Cardiac septum (tissue), 1 donor: ENCODE measurements at regions not wholly inside any gene's neighbourhood (a gene's known extent, or its start where the extent isn't known, plus 50 kb on each side); places are given as distances from the start of the nearest gene placed in this dataset.

Source experiments
- DNase-seq: peaks from one replicate; pipeline ENCODE4 v3.0.0-alpha.2; 2020; ENCODE audit warnings: low spot score
- intact Hi-C: fragments of 100-400 bp; cut with DNase I; formaldehyde crosslinking; loops from one replicate; pipeline ENCODE4 v1.14.0; 2022
- donor health status: DM: no; HTN: no; CAD: no.

DNA sequence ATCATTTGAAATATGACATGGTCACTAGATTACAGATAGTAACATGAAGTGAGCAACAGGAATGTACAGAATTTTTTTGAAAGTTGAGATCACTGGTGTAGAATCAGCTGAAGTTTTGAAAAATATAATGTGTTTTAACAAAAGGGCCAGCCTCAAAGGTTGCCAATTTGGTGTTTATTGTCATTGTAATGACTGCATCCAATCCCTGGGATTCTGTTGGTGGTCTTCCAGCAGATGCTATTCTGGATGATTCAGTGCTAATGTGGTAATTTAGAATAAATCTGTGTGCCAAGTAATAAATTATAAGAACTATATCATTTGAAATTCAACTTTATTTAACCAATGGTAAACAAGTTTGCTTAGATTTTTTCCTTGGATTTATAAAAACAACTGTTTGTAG is 436.4 kb upstream of the PKN2 start:
- intact Hi-C loops = no loop called here
- no peak for DNase-seq

DNA sequence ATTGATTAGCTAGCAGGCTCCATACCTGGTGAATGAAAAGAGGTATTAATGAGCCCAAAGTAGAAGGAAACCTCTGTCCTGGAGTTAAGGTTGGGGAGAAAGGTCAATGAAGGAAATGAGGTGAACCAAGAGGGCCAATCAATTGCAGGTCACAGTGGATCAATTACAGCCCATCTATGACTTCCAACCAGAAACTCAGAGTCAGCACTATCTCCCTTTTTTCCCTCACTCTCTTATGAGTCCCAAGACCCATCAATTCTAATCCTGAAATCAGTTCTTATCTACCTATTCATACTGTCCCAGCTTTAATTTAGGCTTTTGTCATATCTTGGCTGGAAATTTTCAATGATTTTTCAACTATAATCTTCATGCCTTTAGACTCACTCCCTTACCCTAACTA is 433.2 kb upstream of the PKN2 start:
- DNase-seq = no peak
- intact Hi-C loops = no loop called here

DNA sequence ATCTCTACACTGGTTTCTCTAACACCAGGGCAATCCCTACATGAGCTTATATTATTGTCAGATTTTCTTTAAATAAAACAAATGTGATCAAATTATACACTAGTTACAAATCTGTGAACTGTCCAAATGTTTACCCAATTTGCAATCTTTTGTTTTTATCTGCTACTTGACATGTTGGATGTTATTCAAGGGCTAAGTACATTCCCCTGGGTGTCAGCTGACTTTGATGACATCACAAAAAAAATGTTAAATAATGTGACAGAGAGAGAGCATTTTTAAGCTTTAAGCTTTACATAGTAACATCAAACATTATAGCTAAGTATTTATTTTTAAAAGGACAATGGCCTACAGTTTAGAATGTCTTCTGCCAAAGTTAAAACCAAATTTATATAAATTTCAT is 431.3 kb upstream of the PKN2 start:
- DNase-seq = no peak
- intact Hi-C loops = no loop called here

DNA sequence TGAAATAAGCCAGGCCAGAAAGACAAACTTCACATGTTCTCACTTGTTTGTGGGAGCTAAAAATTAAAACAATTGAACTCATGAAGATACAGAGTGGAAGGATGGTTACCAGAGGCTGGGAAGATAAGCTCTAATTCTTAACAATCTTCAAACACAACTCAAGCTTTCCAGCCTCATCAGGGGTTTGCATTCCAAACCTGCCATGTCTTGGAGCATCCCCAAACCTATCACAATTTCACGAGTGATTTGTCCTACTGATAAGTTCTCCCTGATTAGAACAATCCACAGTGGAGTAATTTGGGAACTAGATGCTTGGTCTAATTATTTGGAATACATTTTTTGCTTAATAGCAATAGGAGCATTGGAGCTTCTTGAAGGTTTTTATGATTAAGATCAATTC is 418.5 kb upstream of the PKN2 start:
- intact Hi-C loops = no loop called here
- no peak for DNase-seq

DNA sequence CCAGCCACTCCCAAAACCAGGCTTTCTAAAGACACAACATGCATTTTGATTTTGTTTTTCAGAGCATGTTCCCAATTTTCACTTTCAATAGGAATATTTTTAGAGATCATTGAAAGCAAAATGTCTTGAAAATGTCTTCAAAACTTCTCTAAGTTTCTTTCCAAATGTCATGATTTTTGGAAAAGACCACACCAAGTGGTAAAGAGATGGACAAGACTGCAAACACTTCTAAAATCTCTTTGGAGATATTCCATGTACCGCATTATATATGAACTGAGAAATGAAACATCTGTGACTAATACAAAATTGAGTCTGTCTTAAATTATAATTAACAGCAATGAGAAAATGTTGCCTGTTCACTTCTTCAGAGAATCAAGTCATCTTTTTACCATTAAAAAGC is 418.0 kb upstream of the PKN2 start:
- intact Hi-C loops = no loop called here
- DNase-seq = no peak

DNA sequence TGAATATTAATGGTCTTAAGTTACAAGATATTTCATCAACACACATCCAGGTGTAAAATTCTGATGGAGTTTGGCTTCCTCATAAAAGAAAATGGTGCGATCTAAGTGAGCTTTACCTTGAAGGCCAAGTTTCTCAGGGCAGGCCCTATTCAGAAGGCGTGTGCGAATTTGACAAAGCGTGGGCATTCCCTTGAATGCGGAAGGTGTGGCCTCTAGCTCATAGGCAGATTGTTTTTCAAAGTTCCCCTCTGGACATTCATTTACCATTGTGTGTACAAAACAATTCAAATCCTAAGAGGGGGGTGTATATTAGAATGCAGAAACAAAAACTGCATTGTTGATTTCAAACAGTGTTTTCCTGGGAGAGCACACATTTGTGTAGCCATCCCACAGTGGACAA is 411.9 kb upstream of the PKN2 start:
- intact Hi-C loops = no loop called here
- no peak for DNase-seq

DNA sequence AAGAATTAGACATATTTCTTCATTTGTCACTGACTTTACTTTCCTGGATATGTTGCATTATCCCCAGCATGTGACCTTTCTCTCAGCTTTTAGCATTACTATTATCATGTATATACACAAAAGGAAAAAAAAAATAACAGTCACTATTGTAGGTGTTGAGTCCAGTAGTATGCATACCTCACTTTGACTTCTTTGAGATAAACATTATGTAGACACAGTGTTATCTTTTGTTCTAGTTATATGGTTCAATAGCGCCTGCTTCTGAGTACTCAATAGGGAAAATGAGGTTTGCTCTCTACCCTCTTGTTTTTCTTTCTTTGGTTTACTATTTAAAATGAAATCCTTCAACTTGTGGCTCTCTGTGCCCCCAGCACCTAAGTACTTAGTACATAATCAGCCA is 409.6 kb upstream of the PKN2 start:
- intact Hi-C loops = no loop called here
- DNase-seq = no peak

DNA sequence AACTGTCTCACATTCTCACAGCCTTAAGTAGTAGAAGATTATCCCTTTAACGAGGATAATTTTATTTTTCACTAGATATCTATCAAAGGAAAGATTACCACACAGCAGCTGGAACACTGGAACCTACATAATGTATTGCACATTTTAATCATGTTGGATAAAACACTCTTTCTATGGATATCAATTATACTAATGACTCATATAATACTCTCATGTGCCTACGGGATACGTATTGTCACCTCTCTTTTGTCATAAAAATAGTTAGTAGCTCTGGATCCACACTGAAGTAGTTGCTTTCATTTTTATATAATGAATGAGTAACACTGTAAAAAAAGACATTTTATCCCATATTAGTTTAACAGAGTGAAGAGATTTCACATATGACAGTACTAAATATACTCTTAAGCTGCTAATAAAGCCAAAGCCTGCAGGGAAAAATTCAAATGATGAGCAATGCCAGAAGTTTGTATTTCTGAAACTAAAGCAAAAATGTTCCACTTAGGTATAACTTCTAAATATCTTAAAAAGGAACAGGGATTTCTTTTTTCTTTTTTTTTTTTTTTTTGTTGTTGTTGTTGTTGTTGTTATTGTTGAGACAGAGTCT is 408.7 kb upstream of the PKN2 start:
- no peak for DNase-seq
- intact Hi-C loops = no loop called here

DNA sequence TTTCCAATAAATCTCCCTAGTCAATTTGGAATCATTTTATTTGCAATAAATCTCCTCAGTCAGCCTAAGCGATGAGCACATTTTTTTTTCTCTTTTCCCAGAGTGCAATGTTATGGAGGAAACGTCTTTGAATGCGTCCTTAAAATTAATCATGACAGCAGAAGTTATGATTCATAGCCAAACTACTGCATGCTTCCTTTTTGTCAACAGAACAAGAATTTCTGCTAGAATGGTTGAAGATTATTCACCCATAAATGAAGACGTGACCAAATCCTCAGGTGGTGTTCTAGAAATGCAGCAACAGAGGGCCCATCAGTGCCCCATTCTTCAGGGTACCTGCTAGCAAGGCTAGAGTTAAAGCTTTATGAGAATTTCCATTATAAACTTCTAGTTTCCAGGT is 407.9 kb upstream of the PKN2 start:
- intact Hi-C loops = no loop called here
- DNase-seq = no peak

DNA sequence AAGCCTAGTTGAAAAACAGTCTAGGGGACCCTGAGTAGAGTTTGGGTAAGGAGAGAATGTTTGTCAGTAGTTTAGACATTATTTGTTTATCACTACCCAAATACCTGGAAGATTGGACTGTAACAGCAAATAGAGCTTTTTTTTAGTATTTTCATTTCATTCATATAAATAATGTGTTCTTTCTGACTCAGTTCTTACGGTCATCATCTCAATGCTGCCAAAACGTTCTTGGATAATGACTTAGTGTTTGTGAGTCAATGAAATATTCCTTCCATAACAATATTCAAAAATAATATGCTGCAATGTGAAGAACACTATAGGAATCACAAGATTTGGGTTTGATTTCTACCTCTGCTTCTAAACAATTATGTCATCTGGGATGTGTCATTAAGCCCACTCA is 400.0 kb upstream of the PKN2 start:
- DNase-seq = no peak
- intact Hi-C loops = no loop called here

DNA sequence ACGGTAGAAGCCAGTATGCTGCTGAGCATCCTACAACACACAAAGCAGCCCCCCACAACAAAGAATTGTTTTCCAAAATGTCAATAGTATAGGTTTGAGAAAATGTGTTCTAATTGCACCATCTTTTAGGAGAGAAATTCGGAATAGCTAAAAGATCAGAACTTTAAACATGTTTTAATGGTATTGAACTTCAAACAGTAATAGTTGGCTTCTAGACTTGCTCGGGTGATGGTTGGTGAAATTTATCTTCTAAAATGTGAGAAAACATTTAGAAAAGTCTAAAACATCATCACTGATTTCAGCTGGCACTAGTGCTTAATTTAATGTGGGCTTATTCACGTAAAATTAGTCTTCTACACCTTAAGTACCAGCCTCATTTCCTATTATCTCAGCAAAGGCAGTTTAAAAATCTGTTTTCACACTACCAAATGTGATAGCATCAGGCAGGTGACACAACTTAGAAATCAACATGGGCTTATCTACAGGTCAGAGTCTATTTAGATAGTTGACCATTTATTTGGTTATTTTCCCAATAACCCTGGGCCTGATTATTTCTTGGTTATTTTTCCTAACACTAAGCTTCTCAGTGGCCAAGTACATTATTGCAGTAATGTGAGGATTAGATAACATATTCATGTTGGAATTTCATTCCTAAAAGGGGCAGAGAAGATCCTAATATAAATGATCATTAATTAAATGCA is 399.3 kb upstream of the PKN2 start:
- intact Hi-C loops = no loop called here
- DNase-seq = no peak

DNA sequence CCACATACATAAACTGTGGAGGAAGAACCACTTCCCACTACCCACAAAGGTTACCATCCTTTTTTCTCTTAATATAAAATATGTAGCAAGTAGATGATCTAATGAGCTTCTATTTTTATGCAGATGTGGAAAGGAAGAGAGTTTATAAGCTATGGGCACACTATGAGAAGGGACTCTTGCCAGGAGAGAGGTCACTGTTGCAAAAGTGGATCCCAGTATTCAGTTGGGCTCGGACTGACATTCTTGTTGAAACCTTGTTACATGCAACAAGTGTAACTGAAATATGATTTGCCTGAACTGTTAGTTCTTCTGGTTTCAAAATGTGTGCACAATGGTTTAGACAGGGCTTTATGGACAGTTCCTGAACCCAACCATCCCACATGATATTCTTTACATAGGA is 397.4 kb upstream of the PKN2 start:
- intact Hi-C loops = no loop called here
- DNase-seq = no peak

DNA sequence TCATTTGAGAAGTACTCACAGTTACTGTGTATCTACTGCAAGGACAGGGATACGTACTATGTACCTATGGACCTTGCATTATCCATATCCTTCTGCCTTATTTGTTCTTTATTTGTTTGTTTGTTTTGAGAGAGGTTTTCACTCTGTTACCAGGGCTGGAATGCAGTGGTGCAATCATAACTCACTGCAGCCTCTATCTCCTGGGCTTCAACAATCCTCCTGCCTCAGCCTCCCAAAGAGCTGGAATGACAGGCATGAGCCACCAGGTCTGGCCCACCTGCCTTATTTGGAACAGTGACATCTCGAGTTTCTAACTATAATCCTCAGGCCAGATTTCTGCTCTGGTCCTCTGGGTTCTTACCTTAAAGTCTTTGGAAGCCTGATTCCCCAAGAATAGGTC is 395.5 kb upstream of the PKN2 start:
- intact Hi-C loops = no loop called here
- DNase-seq = no peak

DNA sequence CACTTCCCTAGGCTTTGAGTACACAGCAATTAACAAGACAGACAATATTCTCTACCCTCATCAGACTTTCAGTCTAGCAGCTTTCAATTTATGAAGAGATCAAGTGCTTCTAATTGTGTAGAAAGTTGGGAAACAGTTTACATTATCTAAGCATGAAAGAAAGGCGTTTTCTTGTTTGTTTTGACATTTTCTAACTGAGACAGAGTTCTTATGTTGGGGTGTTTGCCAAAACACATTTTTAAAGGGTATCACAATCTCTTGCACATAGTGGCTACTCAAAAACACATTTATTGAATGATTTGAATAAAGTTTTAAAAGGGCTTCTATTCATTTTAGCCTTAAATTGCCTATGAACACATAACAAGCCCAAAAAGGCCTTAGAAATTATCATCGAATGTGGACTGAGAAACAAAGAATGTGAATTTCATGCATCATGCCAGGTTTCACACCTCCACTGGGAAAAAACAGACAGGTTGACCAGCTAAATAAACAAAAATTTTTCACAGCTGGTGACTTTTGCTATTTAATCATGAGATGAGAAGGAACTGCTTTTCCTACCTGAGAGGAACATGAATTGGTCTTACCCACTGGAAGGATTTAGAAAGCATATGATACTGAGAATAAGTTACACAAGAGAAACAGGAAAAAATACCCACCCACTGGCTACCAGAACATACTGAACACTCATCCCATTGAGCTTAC is 394.5 kb upstream of the PKN2 start:
- intact Hi-C loops = no loop called here

DNA sequence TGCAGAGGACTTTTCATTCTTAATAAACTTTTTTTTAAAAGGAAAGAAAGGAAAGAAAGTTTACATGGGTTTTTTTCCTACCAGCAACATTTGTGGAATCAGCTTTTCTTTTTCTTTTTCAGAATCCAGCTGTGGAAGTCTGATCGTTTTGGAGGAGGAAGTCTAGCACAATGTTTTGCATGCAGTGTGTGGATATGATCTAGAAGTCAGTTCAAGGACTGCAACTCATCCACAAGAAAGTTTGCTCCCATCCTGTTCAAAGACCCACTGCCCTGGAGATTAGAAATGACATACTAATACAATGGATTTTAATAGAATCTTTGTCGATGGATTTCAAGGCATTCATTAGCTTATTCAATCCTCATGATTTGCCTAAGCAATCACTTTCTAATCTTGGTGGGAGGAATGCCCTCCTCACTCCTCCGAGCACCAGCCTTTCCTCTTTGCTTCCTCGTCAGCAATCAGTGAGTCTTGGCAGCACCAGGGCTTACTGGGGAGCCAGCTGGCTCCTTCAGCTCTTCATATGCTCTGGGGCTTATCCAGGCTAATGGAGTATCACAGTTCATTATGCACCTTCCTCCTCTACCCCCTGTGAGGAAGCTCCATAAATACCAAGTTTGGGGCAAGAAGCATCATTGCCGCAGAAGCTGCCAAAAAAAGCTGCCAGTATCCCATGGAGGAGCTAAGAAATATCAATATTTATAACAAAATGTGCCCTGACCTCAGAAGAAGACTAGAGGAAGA is 392.3 kb upstream of the PKN2 start:
- intact Hi-C loops = no loop called here
- no peak for DNase-seq

More for the DNA sequence above, 394.5 kb upstream of the PKN2 start:
- DNase-seq = no peak

DNA sequence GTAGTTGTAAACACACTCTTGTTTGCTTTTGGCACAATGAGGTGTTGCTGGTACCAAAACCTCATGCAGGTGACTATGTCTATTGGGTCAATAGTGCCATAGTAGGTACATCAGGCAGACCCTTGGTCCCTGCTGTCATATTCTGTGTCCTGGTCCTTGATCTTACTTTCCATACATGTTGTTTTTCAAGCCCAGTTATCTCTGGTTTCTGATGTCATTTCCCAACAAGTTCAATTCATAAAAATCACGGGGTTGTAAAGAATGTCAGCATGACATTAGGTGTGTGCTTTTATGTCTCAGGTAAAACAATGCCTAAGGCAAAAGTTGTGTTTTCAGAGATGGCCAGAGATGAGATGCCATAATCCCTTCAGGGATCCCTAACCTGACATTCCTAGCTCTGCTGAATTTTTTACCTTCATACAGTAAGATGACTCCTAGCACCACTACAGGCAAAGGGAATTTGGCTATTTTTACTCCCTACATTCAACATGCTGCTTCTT is 390.3 kb upstream of the PKN2 start:
- intact Hi-C loops = no loop called here

DNA sequence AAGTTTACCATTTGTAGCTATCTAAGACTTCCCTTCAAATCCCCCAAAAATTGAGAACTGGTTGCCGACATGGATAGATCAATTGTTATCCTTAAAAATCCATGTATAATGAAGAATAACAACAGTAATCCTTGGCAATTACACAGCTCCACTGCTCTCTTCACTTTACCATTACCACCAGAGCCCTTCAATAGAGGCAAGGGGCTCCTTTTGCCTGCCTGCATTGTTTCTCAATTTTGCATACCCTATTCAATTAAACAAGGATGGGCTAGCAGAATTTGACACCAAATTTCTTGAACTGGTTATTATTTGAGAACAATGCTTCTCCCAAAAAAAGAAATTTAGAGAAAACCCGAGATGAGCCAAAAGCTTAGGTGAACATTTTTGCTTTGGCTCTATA is 387.8 kb upstream of the PKN2 start:
- intact Hi-C loops = no loop called here

More for the DNA sequence above, 390.3 kb upstream of the PKN2 start:
- no peak for DNase-seq

DNA sequence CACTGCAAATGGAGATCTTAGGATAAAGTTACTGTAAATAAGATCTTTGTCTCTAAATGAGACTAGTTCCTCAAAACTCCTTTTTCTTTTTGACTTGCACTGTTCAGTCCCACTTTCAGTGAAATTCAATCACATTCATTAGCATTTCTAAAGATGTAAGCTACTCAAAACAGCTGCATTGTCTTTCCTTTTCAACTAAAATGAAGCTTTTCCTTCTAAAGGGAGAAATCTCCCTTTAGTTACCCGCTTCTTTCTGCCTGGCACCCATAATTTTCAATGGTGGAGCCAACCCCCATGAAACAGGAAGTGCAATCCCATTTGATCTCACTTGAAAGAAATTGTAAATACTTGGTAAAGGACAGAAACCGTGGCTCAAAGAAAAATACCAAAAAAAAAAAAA is 387.4 kb upstream of the PKN2 start:
- DNase-seq = no peak
- intact Hi-C loops = no loop called here

More for the DNA sequence above, 387.8 kb upstream of the PKN2 start:
- DNase-seq = no peak

DNA sequence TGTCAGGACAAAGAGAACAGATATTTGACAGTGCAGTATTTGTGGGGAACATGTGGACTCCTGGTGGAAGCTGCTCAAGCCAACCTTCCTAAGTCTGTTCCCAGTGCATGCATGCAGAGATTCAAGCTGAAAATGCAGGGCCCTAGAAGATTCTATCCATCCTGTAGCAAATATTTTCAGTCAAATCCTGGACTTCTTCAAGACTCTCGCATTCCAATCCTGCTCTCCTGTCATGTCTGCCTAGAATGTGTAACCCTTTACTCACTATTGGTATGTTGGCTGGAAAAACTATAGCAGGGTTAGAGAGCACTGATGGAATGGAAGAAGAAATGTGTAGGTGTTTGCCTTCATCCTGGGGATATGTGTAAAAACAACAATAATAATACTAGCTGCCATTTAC is 385.6 kb upstream of the PKN2 start:
- intact Hi-C loops = no loop called here
- DNase-seq = no peak

DNA sequence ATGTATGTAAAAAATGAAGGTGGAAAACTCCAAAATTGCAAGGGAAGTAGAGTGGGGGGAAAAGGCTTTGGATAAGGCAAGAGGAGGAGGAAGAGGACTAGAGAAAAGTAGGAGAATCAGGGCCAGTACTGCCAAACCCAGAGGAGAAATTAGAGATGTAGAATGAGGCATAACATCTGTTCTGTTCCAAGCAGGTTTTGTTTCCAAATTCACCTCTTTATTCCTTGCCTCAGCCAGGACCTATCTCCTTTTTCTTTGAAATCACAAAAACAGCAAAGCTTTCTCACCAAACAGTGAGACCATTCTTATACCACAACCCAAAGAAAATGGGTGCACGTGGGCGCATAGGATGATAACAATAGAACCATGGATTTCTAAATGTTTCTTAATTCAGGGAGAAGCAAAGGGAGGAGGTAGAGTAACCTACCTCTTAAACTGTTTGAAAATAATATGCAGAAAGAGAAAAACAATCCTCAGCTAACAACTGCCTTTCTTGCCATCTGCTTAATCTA is 383.3 kb upstream of the PKN2 start:
- intact Hi-C loops = no loop called here
- DNase-seq = no peak
